Panc1 (cell line): ENCODE measurements at regions not wholly inside any gene's neighbourhood (a gene's known extent, or its start where the extent isn't known, plus 50 kb on each side); places are given as distances from the start of the nearest gene placed in this dataset.

Source experiments
- SIN3A ChIP-seq: IDR thresholded peaks from 2 replicates; pipeline ENCODE4 v1.6.1; 2012; ENCODE audit warnings: low read depth, mild to moderate bottlenecking, low read length, moderate library complexity, borderline replicate concordance; ENCODE audit not compliant: insufficient read depth
- TF ChIP-seq, protein P1 (sequence below): fragments of 450-650 bp; IDR thresholded peaks from 2 replicates; pipeline ENCODE4 v1.5.1; 2017; ENCODE audit warnings: mild to moderate bottlenecking

DNA sequence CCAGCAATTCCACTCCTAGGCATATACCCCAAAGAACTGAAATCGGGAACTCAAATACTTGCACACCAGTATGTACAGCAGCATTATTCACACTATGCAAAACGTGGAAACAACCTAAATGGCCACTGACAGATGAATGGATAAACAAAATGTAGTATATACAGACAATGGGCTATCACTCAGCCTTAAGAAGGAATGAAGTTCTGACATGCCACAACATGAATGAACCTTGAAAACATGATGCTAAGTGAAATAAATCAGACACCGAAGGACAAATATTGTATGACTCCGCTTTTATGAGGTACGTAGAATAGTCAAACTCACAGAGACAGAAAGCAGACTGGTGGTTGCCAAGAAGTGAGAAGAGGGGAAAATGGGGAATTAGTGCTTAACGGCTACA lies 59.1 kb upstream of the CCN6 start:
- no peak for TF ChIP-seq SIN3A
- TF ChIP-seq, protein P1, sequence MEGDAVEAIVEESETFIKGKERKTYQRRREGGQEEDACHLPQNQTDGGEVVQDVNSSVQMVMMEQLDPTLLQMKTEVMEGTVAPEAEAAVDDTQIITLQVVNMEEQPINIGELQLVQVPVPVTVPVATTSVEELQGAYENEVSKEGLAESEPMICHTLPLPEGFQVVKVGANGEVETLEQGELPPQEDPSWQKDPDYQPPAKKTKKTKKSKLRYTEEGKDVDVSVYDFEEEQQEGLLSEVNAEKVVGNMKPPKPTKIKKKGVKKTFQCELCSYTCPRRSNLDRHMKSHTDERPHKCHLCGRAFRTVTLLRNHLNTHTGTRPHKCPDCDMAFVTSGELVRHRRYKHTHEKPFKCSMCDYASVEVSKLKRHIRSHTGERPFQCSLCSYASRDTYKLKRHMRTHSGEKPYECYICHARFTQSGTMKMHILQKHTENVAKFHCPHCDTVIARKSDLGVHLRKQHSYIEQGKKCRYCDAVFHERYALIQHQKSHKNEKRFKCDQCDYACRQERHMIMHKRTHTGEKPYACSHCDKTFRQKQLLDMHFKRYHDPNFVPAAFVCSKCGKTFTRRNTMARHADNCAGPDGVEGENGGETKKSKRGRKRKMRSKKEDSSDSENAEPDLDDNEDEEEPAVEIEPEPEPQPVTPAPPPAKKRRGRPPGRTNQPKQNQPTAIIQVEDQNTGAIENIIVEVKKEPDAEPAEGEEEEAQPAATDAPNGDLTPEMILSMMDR: no peak
